ENCODE measurements at regions not wholly inside any gene's neighbourhood (a gene's known extent, or its start where the extent isn't known, plus 50 kb on each side); places are given as distances from the start of the nearest gene placed in this dataset.

GRCh38 chr12:34626363-34627157 is 604.3 kb downstream of the ALG10 start:
- peaks cover 7% of the 10 kb centered on the region for H3K9me3 ChIP-seq
- no peaks in the 10 kb centered on the region for H3K4me1 ChIP-seq
- TF ChIP-seq CTCF (IDR thresholded peaks at IDR 0.05): no peak
- no peak overlapping the region for H3K4me3 ChIP-seq
- H3K27me3 ChIP-seq (ENCODE audit: low read depth): no peaks in the 10 kb centered on the region
- intact Hi-C loops (cut with DNase I): no loop called here
- DNase-seq (no peak), ATAC-seq (no peak)
- H3K27ac ChIP-seq: no peak overlapping the region
- H3K36me3 ChIP-seq: no peaks in the 10 kb centered on the region
